HCT116 (cell line): ENCODE measurements at regions not wholly inside any gene's neighbourhood (a gene's known extent, or its start where the extent isn't known, plus 50 kb on each side); places are given as distances from the start of the nearest gene placed in this dataset.

Experiments used
- CEBPB ChIP-seq: IDR thresholded peaks from 2 replicates; pipeline ENCODE4 v1.6.1; 2012; ENCODE audit warnings: low read depth
- ELF1 ChIP-seq: IDR thresholded peaks from 2 replicates; pipeline ENCODE4 v1.6.1; 2012; ENCODE audit warnings: low read depth, borderline replicate concordance
- FOSL1 ChIP-seq: IDR thresholded peaks from 2 replicates; pipeline ENCODE4 v1.6.1; 2012; ENCODE audit warnings: low read depth
- JUND ChIP-seq: IDR thresholded peaks from 2 replicates; pipeline ENCODE4 v1.6.1; 2012
- POLR2A ChIP-seq: IDR thresholded peaks from 2 replicates; pipeline ENCODE4 v1.7.0; 2011; ENCODE audit warnings: borderline replicate concordance; ENCODE audit not compliant: insufficient read depth, insufficient read length; ENCODE audit errors: extremely low read depth
- SP1 ChIP-seq: IDR thresholded peaks from 2 replicates; pipeline ENCODE4 v1.6.1; 2012; ENCODE audit warnings: low read depth
- SRF ChIP-seq: IDR thresholded peaks from 2 replicates; pipeline ENCODE4 v1.6.1; 2012; ENCODE audit warnings: low read depth
- TF ChIP-seq, protein P1 (sequence below), 3 experiments: fragments of 200-600 bp in 1 of 3; sonication (generic) in 1 of 3; IDR thresholded peaks in 2 of 3; conservative IDR thresholded peaks in 1 of 3; 2 replicates each; pipeline ENCODE4 v1.5.1; 2012 to 2017; ENCODE audit warnings: low read depth in 2 of 3, low read length in 2 of 3, antibody characterized with exemption in 1 of 3, borderline replicate concordance in 1 of 3, control low read depth in 1 of 3, mild to moderate bottlenecking in 1 of 3, mixed read lengths in 1 of 3, mixed run types in 1 of 3, moderate library complexity in 1 of 3; ENCODE audit not compliant: insufficient read depth in 1 of 3

DNA sequence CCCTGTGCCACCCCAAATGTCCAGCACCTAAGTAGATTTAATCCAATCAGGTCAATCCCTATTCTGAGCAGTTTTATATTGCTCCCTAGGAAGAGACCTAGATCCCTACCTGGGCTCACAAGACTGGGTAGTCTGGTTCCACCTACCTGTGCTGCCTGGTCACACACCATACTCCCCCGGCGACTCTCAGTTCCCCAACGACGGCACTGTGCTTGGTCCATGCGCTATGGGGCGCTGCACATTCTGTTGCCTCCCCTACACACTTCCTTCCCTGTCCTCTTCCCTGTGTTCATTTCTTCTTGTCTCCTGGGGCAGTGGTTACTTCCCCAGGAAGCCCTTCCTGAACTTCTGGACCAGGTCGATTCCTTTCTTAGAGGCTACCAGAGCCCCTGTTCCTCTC is 109.9 kb upstream of the IL12B start:
- TF ChIP-seq POLR2A, result no peak
- no peak for TF ChIP-seq SRF
- TF ChIP-seq, protein P1, sequence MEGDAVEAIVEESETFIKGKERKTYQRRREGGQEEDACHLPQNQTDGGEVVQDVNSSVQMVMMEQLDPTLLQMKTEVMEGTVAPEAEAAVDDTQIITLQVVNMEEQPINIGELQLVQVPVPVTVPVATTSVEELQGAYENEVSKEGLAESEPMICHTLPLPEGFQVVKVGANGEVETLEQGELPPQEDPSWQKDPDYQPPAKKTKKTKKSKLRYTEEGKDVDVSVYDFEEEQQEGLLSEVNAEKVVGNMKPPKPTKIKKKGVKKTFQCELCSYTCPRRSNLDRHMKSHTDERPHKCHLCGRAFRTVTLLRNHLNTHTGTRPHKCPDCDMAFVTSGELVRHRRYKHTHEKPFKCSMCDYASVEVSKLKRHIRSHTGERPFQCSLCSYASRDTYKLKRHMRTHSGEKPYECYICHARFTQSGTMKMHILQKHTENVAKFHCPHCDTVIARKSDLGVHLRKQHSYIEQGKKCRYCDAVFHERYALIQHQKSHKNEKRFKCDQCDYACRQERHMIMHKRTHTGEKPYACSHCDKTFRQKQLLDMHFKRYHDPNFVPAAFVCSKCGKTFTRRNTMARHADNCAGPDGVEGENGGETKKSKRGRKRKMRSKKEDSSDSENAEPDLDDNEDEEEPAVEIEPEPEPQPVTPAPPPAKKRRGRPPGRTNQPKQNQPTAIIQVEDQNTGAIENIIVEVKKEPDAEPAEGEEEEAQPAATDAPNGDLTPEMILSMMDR (IDR thresholded peaks at IDR 0.05 in 2 of 3, conservative IDR thresholded peaks at IDR 0.05 in 1 of 3; ENCODE audit: borderline replicate concordance in 1 of 3, insufficient read depth in 1 of 3, low read depth in 2 of 3, low read length in 2 of 3), result no peak
- TF ChIP-seq JUND, result no peak
- TF ChIP-seq SP1, result no peak
- TF ChIP-seq ELF1, result no peak
- TF ChIP-seq FOSL1, result no peak
- no peak for TF ChIP-seq CEBPB
